ENCODE measurements at regions not wholly inside any gene's neighbourhood (a gene's known extent, or its start where the extent isn't known, plus 50 kb on each side); places are given as distances from the start of the nearest gene placed in this dataset.

DNA sequence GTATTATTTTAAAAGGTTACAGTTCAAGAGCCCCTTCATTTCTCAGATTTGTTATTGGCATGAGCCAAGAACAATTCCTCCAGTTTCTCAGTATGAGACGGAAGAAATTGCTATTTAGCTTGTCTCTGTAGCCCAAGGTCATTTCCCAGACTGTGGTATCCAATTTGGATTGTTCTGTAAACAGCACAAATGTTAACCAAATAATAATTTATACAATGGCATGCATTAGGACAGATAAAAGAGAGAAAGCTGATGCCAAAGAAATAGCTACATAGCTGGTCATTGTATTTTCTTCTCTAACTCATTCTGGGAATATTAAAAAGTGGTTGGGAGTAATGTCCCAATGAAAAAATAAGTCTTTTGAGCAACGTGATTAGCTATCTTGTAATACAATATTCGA is 134.6 kb upstream of the NPY2R start:
- no peak overlapping the region for H3K4me3 ChIP-seq (ENCODE audit: low read depth, low read length)
- DNase-seq (ENCODE audit: low read depth): peak; percentile 35
- TF ChIP-seq, protein P1, sequence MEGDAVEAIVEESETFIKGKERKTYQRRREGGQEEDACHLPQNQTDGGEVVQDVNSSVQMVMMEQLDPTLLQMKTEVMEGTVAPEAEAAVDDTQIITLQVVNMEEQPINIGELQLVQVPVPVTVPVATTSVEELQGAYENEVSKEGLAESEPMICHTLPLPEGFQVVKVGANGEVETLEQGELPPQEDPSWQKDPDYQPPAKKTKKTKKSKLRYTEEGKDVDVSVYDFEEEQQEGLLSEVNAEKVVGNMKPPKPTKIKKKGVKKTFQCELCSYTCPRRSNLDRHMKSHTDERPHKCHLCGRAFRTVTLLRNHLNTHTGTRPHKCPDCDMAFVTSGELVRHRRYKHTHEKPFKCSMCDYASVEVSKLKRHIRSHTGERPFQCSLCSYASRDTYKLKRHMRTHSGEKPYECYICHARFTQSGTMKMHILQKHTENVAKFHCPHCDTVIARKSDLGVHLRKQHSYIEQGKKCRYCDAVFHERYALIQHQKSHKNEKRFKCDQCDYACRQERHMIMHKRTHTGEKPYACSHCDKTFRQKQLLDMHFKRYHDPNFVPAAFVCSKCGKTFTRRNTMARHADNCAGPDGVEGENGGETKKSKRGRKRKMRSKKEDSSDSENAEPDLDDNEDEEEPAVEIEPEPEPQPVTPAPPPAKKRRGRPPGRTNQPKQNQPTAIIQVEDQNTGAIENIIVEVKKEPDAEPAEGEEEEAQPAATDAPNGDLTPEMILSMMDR (IDR thresholded peaks at IDR 0.05; ENCODE audit: insufficient read depth, low read length): no peak

DNA sequence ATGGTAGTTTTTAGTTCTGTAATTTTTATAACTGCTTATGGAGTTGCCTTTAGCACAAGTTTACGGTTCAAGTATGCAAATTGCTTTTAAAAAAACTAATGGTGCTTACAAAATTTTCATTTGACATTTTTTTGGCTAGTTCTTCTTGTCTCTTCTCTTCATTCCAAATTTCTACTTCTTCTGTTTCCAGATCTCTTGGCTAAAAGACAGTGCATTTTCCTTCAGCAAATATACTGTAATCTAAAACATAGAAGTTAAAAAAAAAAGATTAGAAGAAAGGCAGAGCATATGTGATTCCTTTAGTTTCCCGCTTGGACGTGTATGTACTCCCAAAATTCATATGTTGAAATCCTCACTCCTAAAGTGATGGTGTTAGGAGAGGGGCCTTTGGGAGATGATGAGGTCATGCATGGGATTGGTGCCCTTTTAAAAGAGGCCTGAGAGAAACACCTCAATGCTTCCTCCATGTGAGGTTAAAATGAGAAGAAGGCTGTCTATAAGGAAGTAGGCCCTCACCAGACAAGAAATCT is 132.1 kb upstream of the NPY2R start:
- TF ChIP-seq, protein P1 (IDR thresholded peaks at IDR 0.05; ENCODE audit: insufficient read depth, low read length): no peak
- no peak overlapping the region for H3K4me3 ChIP-seq (ENCODE audit: low read depth, low read length)
- DNase-seq (ENCODE audit: low read depth): no peak

DNA sequence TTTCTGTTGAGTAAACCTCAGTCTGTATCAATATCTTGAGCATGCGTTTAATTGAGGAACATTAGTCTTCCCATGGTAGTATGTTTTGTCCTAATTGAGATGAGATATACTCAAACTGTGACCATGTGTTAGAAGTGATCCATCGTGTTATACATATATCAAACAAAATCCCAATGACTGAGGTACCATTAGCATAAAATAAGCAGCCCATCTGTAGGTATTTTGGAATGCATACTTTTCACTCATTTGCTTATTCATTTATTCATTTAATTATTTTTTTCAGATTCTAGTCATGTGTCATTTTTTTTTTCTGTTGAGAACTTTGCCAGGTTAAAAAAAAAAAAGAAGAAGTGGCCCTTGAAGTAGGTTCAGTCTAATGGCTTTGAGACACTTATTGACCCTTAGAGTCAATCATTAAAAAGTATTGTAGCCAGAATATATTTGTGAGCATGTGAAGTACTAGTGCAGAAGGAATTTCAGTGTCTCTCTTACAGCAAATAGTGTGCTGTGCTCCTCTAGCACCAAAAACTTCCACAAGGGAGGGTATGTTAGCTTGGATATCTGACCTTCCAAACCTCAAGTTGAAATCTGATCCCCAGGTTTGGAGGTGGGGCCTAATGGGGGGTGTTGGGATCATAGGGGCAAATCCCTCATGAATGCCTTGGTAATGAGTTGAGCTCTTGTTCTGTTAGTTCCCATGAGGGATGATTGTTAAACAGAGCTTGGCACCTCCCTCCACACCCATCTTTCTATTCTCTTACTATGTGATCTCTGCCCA is 130.8 kb upstream of the NPY2R start:
- no peak overlapping the region for H3K4me3 ChIP-seq (ENCODE audit: low read depth, low read length)
- DNase-seq (ENCODE audit: low read depth): no peak
- TF ChIP-seq, protein P1 (IDR thresholded peaks at IDR 0.05; ENCODE audit: insufficient read depth, low read length): no peak

- peak; percentile 78 for DNase-seq (ENCODE audit: low read depth)
- TF ChIP-seq, protein P1 (IDR thresholded peaks at IDR 0.05; ENCODE audit: insufficient read depth, low read length): no peak
- no peak overlapping the region for H3K4me3 ChIP-seq (ENCODE audit: low read depth, low read length)
Observed at GRCh38 chr4:155079871-155080270, 128.6 kb upstream of the NPY2R start.

DNA sequence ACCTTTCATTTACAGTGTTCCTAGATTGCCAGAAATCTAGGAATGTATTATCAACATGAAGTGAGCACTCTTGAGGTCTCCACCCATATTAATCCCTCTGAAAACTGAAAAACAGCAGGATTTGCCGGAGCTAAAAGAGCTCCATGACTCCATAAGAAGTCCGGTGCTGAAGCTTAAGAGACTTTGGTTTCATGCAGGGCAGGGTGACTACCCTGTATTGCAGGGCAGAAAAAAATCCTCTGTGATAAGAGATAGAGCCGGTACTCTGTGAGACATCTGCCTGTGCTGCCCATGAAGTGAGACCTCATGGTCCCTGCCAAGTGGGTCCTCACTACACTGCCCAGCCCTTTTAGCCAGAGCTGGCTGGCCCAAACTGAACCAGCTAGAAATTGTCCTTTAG is 127.2 kb upstream of the NPY2R start:
- no peak overlapping the region for H3K4me3 ChIP-seq (ENCODE audit: low read depth, low read length)
- DNase-seq (ENCODE audit: low read depth): no peak
- TF ChIP-seq, protein P1 (IDR thresholded peaks at IDR 0.05; ENCODE audit: insufficient read depth, low read length): no peak

DNA sequence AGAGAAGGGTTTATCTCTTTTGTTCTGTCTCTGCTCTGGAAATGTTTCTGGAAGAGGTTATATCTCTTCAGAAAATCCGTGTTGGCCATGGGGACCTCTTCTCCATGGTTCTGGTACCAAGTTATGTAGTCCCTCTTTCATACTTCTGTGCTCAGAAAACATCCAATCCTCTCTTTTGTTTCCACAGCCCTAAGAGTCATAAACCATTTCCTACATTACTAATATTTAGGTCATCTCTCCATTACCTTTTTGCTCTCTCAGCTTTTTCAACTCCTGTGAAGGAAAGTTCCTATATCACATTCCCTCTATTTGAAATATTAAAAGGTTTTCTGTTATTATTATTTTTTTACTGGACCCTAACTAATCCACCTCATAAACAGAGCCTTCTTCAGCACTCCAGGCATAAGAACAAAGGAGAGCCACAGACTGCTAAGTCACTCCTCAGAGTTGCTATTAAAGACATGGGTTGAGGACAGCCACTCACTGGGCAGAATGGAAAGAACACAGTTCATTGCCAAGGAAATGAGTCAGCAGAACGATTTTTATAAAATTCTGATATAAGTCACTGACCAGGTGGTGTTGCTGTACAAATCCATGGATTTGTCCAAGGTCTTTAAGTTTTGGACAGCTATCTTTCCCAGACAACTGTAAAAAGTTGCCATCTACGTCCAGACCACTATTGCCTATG is 122.4 kb upstream of the NPY2R start:
- H3K4me3 ChIP-seq (ENCODE audit: low read depth, low read length): no peak overlapping the region
- DNase-seq (ENCODE audit: low read depth): peak; percentile 77
- TF ChIP-seq, protein P1 (IDR thresholded peaks at IDR 0.05; ENCODE audit: insufficient read depth, low read length): no peak

Data from fibroblast of the aortic adventitia (primary cell).